Ishikawa (cell line): ENCODE measurements at regions not wholly inside any gene's neighbourhood (a gene's known extent, or its start where the extent isn't known, plus 50 kb on each side); places are given as distances from the start of the nearest gene placed in this dataset.

Source experiments
- CEBPB ChIP-seq: IDR thresholded peaks from 2 replicates; pipeline ENCODE4 v1.6.1; 2012
- CREB1 ChIP-seq: IDR thresholded peaks from 2 replicates; pipeline ENCODE4 v1.6.1; 2012; ENCODE audit warnings: low read depth
- EGR1 ChIP-seq: IDR thresholded peaks from 2 replicates; pipeline ENCODE4 v1.6.1; 2012
- EP300 ChIP-seq: IDR thresholded peaks from 2 replicates; pipeline ENCODE4 v1.6.1; 2012; ENCODE audit warnings: borderline replicate concordance
- FOXM1 ChIP-seq: IDR thresholded peaks from 2 replicates; pipeline ENCODE4 v1.6.1; 2012; ENCODE audit warnings: low read depth, borderline replicate concordance
- NFIC ChIP-seq: IDR thresholded peaks from 2 replicates; pipeline ENCODE4 v1.6.1; 2012
- RAD21 ChIP-seq: IDR thresholded peaks from 2 replicates; pipeline ENCODE4 v1.6.1; 2012; ENCODE audit warnings: low read depth
- TAF1 ChIP-seq: IDR thresholded peaks from 2 replicates; pipeline ENCODE4 v1.6.1; 2012; ENCODE audit warnings: low read depth, mild to moderate bottlenecking
- TCF12 ChIP-seq: IDR thresholded peaks from 2 replicates; pipeline ENCODE4 v1.6.1; 2012; ENCODE audit warnings: low read depth
- TEAD4 ChIP-seq: IDR thresholded peaks from 2 replicates; pipeline ENCODE4 v1.6.1; 2012
- YY1 ChIP-seq: IDR thresholded peaks from 2 replicates; pipeline ENCODE4 v1.6.1; 2012; ENCODE audit warnings: low read depth
- ZBTB7A ChIP-seq: IDR thresholded peaks from 2 replicates; pipeline ENCODE4 v1.6.1; 2012; ENCODE audit warnings: low read depth
- TF ChIP-seq, protein P1 (sequence below): IDR thresholded peaks from 2 replicates; pipeline ENCODE4 v1.6.1; 2012; ENCODE audit warnings: low read depth, mild to moderate bottlenecking
- TF ChIP-seq, protein P2 (sequence below): IDR thresholded peaks from 2 replicates; pipeline ENCODE4 v1.6.1; 2012
- TF ChIP-seq, protein P3 (sequence below): IDR thresholded peaks from 2 replicates; pipeline ENCODE4 v1.6.1; 2012

DNA sequence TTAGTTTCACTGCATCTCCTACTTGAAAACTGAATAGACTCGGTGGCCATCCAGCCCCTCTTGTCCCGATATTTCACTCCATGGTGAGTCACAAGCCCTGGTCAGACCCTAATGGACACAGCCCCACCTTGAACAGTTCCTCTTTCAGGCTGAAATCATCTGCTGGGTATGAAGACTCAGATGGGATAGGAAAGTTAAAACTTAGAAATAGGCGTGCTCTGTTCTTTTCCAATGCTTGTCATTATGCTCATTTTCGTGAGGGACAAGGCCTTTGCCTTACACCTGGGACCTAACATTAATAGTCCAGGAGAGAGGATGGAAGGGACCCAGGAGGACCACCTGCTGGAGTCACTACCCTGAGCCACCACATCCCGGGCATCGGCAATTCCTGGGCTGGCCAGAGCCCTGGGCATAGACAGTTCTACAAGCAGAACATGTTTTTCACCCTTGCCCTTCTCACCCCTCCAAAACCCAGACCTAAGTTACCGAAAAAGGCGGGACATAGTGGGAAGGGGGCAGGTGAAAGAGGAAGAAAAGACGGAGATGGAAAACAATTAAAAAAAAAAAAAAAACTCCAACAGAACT is 278.3 kb downstream of the SOX9 start:
- TF ChIP-seq TCF12: no peak
- TF ChIP-seq FOXM1: no peak
- TF ChIP-seq EP300: no peak
- TF ChIP-seq, protein P1, sequence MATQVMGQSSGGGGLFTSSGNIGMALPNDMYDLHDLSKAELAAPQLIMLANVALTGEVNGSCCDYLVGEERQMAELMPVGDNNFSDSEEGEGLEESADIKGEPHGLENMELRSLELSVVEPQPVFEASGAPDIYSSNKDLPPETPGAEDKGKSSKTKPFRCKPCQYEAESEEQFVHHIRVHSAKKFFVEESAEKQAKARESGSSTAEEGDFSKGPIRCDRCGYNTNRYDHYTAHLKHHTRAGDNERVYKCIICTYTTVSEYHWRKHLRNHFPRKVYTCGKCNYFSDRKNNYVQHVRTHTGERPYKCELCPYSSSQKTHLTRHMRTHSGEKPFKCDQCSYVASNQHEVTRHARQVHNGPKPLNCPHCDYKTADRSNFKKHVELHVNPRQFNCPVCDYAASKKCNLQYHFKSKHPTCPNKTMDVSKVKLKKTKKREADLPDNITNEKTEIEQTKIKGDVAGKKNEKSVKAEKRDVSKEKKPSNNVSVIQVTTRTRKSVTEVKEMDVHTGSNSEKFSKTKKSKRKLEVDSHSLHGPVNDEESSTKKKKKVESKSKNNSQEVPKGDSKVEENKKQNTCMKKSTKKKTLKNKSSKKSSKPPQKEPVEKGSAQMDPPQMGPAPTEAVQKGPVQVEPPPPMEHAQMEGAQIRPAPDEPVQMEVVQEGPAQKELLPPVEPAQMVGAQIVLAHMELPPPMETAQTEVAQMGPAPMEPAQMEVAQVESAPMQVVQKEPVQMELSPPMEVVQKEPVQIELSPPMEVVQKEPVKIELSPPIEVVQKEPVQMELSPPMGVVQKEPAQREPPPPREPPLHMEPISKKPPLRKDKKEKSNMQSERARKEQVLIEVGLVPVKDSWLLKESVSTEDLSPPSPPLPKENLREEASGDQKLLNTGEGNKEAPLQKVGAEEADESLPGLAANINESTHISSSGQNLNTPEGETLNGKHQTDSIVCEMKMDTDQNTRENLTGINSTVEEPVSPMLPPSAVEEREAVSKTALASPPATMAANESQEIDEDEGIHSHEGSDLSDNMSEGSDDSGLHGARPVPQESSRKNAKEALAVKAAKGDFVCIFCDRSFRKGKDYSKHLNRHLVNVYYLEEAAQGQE: no peak
- no peak for TF ChIP-seq YY1
- TF ChIP-seq CREB1: no peak
- no peak for TF ChIP-seq TAF1
- no peak for TF ChIP-seq CEBPB
- TF ChIP-seq ZBTB7A: no peak
- TF ChIP-seq RAD21: no peak
- TF ChIP-seq, protein P2, sequence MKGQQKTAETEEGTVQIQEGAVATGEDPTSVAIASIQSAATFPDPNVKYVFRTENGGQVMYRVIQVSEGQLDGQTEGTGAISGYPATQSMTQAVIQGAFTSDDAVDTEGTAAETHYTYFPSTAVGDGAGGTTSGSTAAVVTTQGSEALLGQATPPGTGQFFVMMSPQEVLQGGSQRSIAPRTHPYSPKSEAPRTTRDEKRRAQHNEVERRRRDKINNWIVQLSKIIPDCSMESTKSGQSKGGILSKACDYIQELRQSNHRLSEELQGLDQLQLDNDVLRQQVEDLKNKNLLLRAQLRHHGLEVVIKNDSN: no peak
- TF ChIP-seq, protein P3, sequence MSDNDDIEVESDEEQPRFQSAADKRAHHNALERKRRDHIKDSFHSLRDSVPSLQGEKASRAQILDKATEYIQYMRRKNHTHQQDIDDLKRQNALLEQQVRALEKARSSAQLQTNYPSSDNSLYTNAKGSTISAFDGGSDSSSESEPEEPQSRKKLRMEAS: no peak
- TF ChIP-seq TEAD4: no peak
- TF ChIP-seq EGR1: no peak

DNA sequence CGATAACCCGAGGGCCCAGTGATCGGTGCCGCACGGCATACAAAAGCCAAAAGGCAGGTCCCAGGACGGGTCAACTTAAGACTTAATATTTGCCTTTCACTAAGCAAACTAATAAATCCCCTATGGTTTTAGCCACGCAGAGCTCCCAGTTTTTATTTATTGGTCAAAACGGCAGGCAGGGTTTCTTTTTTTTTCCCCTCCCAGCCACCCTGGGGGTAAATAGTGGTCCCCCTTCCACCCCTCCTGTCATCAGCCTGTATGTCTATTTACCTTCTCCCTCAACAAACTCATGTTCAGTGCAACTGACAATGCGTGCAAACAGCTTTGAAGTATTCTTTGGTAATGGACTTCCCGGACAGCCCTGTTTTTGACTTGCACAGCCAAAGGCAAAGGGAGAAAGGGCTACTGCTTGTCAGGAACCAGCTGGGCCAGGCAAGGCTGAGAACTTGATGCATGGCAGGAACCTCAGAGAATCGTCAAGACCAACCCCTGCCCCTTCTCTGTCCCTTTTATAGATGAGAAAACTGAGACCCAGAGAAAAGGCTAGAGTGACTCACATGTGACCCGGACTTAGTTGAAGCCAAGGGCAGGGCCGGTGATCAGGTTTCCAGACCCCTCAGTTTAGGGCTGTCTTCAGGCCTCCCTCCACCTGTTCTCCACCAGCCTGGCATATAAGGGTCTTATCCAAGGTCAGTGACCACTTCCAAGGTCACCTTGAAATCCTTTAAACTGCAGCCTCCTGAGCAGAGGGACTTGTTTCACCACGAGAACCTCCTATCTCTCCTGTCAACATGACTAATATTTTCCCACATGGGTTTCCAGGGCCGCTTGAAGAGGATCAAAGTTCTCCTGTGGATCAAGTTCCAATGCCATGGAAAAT is 279.0 kb downstream of the SOX9 start:
- no peak for TF ChIP-seq ZBTB7A
- TF ChIP-seq EP300: no peak
- no peak for TF ChIP-seq TCF12
- no peak for TF ChIP-seq TAF1
- TF ChIP-seq YY1: no peak
- no peak for TF ChIP-seq RAD21
- no peak for TF ChIP-seq NFIC
- no peak for TF ChIP-seq EGR1
- TF ChIP-seq TEAD4: no peak
- no peak for TF ChIP-seq CREB1
- TF ChIP-seq, protein P2: no peak
- no peak for TF ChIP-seq CEBPB
- TF ChIP-seq FOXM1: no peak

DNA sequence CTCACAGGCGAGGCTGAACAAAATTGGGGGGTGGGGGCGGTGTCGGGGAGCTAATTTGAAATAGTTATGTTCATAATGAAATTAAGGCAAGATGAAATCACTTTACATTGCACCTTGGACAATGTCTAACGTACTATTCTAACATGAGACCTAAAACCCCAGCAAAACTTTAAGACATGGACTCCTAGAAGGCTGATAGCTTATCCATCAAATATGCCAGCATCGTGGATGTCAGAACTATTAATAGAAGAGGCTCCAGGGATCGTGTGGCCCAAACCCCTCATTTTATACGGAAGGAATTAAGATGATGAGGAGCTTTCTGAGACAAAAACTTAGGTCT is 279.6 kb downstream of the SOX9 start:
- no peak for TF ChIP-seq RAD21
- TF ChIP-seq FOXM1: no peak
- TF ChIP-seq, protein P1: no peak
- TF ChIP-seq CREB1: no peak
- TF ChIP-seq CEBPB: no peak
- TF ChIP-seq YY1: no peak
- TF ChIP-seq, protein P2: no peak
- no peak for TF ChIP-seq TAF1
- TF ChIP-seq TCF12: no peak
- no peak for TF ChIP-seq EGR1
- no peak for TF ChIP-seq NFIC
- no peak for TF ChIP-seq EP300

DNA sequence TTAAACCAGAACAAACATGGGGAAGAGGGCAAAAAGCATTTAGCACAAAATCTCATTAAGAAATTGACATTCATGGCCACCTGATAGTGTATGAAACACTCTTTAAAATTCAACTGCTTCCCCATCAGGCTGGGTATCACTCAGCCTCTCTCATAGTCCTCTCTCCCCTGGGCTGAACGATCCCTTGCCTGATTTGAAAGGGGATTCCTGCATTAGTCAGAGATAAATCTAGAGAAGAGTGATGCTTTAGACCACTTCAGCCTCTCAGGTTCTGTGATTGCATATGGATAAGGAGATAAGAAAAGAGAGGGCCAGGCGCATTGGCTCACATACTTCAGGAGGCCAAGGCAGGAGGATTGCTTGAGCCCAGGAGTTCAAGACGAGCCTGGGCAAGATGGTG is 280.0 kb downstream of the SOX9 start:
- TF ChIP-seq, protein P1: no peak
- TF ChIP-seq, protein P2: no peak
- TF ChIP-seq RAD21: no peak
- TF ChIP-seq TCF12: no peak
- no peak for TF ChIP-seq CEBPB
- TF ChIP-seq TEAD4: no peak
- TF ChIP-seq EGR1: no peak
- TF ChIP-seq, protein P3: no peak
- no peak for TF ChIP-seq TAF1
- TF ChIP-seq NFIC: no peak
- TF ChIP-seq EP300: no peak
- no peak for TF ChIP-seq CREB1
